ENCODE measurements at regions not wholly inside any gene's neighbourhood (a gene's known extent, or its start where the extent isn't known, plus 50 kb on each side); places are given as distances from the start of the nearest gene placed in this dataset.

DNA sequence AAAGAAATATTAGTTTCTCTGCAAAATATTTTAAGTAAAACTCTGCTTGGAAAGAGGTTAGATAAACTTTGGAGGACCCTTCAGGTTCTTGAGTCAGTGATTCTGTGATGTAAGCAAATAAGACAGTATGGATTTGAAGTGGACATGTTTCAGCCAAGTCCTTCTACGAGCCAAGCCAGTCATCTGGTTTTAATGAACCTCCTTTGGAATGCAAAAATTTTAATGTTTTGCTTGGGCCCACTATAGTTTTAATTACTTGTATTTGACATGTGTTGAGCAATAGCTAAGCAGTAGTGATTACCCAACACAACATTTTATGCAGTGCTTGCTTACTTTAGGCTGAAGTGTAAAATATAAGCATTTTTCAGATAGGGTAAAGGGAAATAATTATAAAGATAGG is 296.3 kb upstream of the SEMA3D start (continued):
- TF ChIP-seq, protein P1, sequence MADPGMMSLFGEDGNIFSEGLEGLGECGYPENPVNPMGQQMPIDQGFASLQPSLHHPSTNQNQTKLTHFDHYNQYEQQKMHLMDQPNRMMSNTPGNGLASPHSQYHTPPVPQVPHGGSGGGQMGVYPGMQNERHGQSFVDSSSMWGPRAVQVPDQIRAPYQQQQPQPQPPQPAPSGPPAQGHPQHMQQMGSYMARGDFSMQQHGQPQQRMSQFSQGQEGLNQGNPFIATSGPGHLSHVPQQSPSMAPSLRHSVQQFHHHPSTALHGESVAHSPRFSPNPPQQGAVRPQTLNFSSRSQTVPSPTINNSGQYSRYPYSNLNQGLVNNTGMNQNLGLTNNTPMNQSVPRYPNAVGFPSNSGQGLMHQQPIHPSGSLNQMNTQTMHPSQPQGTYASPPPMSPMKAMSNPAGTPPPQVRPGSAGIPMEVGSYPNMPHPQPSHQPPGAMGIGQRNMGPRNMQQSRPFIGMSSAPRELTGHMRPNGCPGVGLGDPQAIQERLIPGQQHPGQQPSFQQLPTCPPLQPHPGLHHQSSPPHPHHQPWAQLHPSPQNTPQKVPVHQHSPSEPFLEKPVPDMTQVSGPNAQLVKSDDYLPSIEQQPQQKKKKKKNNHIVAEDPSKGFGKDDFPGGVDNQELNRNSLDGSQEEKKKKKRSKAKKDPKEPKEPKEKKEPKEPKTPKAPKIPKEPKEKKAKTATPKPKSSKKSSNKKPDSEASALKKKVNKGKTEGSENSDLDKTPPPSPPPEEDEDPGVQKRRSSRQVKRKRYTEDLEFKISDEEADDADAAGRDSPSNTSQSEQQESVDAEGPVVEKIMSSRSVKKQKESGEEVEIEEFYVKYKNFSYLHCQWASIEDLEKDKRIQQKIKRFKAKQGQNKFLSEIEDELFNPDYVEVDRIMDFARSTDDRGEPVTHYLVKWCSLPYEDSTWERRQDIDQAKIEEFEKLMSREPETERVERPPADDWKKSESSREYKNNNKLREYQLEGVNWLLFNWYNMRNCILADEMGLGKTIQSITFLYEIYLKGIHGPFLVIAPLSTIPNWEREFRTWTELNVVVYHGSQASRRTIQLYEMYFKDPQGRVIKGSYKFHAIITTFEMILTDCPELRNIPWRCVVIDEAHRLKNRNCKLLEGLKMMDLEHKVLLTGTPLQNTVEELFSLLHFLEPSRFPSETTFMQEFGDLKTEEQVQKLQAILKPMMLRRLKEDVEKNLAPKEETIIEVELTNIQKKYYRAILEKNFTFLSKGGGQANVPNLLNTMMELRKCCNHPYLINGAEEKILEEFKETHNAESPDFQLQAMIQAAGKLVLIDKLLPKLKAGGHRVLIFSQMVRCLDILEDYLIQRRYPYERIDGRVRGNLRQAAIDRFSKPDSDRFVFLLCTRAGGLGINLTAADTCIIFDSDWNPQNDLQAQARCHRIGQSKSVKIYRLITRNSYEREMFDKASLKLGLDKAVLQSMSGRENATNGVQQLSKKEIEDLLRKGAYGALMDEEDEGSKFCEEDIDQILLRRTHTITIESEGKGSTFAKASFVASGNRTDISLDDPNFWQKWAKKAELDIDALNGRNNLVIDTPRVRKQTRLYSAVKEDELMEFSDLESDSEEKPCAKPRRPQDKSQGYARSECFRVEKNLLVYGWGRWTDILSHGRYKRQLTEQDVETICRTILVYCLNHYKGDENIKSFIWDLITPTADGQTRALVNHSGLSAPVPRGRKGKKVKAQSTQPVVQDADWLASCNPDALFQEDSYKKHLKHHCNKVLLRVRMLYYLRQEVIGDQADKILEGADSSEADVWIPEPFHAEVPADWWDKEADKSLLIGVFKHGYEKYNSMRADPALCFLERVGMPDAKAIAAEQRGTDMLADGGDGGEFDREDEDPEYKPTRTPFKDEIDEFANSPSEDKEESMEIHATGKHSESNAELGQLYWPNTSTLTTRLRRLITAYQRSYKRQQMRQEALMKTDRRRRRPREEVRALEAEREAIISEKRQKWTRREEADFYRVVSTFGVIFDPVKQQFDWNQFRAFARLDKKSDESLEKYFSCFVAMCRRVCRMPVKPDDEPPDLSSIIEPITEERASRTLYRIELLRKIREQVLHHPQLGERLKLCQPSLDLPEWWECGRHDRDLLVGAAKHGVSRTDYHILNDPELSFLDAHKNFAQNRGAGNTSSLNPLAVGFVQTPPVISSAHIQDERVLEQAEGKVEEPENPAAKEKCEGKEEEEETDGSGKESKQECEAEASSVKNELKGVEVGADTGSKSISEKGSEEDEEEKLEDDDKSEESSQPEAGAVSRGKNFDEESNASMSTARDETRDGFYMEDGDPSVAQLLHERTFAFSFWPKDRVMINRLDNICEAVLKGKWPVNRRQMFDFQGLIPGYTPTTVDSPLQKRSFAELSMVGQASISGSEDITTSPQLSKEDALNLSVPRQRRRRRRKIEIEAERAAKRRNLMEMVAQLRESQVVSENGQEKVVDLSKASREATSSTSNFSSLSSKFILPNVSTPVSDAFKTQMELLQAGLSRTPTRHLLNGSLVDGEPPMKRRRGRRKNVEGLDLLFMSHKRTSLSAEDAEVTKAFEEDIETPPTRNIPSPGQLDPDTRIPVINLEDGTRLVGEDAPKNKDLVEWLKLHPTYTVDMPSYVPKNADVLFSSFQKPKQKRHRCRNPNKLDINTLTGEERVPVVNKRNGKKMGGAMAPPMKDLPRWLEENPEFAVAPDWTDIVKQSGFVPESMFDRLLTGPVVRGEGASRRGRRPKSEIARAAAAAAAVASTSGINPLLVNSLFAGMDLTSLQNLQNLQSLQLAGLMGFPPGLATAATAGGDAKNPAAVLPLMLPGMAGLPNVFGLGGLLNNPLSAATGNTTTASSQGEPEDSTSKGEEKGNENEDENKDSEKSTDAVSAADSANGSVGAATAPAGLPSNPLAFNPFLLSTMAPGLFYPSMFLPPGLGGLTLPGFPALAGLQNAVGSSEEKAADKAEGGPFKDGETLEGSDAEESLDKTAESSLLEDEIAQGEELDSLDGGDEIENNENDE (IDR thresholded peaks at IDR 0.05; ENCODE audit: insufficient replicate concordance, low read length), result no peak
- no peak for TF ChIP-seq EGR1 (IDR thresholded peaks at IDR 0.05; ENCODE audit: borderline replicate concordance, low read depth, low read length)
- no peak for TF ChIP-seq RXRA (IDR thresholded peaks at IDR 0.05; ENCODE audit: insufficient read depth, low read depth, low read length)

All from H1 (cell line).